ENCODE measurements at regions not wholly inside any gene's neighbourhood (a gene's known extent, or its start where the extent isn't known, plus 50 kb on each side); places are given as distances from the start of the nearest gene placed in this dataset.

DNA sequence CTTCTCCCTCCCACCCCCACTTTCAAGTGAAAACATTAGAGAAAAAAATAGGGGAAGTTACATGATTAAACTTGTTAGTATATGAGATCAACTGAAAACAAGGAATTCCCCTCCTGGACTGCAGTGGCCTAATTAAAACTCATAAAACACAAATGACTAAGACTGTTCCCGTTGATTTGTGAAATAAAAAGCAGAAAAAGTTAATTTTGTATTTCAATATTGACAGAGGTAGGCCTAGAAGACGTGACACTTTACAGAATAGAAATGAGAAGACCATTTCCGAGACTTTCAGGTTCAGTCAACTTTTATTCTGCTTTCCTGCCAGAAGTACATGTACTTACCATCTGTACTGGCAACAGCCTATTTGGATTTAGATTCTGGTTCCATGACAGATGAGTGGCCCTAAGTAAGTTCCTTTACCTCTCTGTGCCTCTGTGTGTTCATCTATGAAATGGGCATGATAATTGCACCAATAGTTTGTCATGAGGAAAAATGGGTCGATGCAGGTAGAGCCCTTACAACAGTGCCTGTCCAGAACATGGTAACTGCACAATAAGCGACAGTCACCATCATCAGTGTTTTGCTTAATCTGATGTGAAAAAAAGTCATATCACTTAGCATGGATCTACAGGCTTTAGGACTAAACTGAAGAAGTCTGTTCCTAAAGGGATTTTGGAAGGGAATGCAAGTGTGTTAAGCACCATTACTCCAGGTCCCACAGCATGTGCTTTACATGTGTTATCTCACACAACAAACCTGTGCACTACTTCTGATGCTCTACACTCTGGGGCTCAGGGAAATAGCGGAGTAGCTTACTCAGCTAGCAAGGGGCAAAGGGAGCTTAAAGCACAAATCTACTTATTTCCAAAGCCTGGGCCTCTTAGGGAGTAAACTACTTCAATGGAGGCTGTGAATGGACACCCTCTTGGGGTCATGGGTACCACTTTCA is 562.3 kb upstream of the DIPK2B start:
- no peaks in the 10 kb centered on the region for H3K27me3 ChIP-seq
- H3K27ac ChIP-seq, result peak overlapping the region; percentile 16
- H3K4me3 ChIP-seq, result no peak overlapping the region
- intact Hi-C loops (cut with DNase I), result no loop called here
- TF ChIP-seq POLR2A (IDR thresholded peaks at IDR 0.05), result no peak
- TF ChIP-seq, protein P1, sequence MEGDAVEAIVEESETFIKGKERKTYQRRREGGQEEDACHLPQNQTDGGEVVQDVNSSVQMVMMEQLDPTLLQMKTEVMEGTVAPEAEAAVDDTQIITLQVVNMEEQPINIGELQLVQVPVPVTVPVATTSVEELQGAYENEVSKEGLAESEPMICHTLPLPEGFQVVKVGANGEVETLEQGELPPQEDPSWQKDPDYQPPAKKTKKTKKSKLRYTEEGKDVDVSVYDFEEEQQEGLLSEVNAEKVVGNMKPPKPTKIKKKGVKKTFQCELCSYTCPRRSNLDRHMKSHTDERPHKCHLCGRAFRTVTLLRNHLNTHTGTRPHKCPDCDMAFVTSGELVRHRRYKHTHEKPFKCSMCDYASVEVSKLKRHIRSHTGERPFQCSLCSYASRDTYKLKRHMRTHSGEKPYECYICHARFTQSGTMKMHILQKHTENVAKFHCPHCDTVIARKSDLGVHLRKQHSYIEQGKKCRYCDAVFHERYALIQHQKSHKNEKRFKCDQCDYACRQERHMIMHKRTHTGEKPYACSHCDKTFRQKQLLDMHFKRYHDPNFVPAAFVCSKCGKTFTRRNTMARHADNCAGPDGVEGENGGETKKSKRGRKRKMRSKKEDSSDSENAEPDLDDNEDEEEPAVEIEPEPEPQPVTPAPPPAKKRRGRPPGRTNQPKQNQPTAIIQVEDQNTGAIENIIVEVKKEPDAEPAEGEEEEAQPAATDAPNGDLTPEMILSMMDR (IDR thresholded peaks at IDR 0.05), result no peak
- TF ChIP-seq POLR2AphosphoS5 (IDR thresholded peaks at IDR 0.05; ENCODE audit: insufficient read depth in 1 of 2, low read depth in 1 of 2), result no peak
- no peaks in the 10 kb centered on the region for H3K9me3 ChIP-seq
- no peaks in the 10 kb centered on the region for H3K36me3 ChIP-seq
- DNase-seq (ENCODE audit: extremely low spot score in 2 of 2), result no peak
- H3K4me1 ChIP-seq, result peaks cover 39% of the 10 kb centered on the region

DNA sequence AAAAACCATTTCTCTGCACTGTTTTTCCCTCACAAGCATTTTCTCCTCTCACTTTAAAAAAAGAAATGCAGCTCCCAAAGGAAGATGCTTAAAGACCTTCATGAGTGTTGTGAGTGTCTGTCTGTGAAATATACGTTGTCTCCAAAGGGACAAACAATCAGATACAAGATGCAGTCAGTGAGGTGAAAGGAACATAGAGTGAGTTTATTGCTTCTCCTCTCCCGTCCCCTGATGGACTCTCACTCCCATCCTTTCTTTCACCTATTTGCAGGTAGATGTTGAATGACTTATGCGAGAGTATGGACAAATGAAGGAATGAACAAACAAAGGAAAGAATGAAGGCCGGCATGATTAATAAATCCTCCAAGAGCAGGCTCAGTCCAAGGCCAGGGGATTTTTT is 561.2 kb upstream of the DIPK2B start:
- intact Hi-C loops (cut with DNase I), result no loop called here
- Histone ChIP-seq H3K4me1 (peaks cover 41% of the 10 kb centered on the region), H3K4me3 (no peak overlapping the region), H3K27me3 (no peaks in the 10 kb centered on the region), H3K9me3 (no peaks in the 10 kb centered on the region), H3K36me3 (no peaks in the 10 kb centered on the region), H3K27ac (no peak overlapping the region)
- DNase-seq (ENCODE audit: extremely low spot score in 2 of 2), result no peak
- TF ChIP-seq POLR2AphosphoS5 (IDR thresholded peaks at IDR 0.05; ENCODE audit: insufficient read depth in 1 of 2, low read depth in 1 of 2) (no peak), POLR2A (IDR thresholded peaks at IDR 0.05) (no peak)
- TF ChIP-seq, protein P1 (IDR thresholded peaks at IDR 0.05), result no peak

DNA sequence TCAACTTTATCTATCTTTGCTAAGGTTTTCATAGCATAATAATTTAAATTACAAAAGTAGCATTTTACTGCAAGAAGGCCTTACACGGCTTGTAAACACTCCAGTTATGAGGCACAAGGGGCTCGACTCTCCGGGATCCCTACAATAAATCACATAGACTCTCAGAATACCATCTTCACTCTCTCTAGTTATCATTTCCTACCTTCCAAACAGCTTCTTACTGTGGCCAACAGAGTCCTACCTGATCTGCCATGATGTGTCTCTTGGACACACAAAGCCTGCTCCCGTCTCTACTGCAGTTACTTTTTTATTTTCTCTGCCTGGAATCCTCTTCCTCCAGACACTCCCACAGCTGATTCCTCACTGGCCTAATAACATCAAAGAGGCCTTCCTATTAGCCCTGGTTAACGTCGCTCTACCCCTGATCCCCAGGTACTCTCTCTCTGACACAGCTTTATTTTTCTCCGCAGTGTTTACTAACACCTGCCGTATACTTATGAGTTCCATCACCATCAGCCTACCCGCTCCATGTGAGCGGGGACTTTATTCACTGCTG is 559.6 kb upstream of the DIPK2B start:
- no peak for TF ChIP-seq POLR2A (IDR thresholded peaks at IDR 0.05)
- TF ChIP-seq, protein P1 (IDR thresholded peaks at IDR 0.05), result no peak
- TF ChIP-seq POLR2AphosphoS5 (IDR thresholded peaks at IDR 0.05; ENCODE audit: insufficient read depth in 1 of 2, low read depth in 1 of 2), result no peak
- intact Hi-C loops (cut with DNase I), result no loop called here
- Histone ChIP-seq H3K4me3 (no peak overlapping the region), H3K9me3 (no peaks in the 10 kb centered on the region), H3K27ac (no peak overlapping the region), H3K4me1 (peaks cover 38% of the 10 kb centered on the region), H3K27me3 (no peaks in the 10 kb centered on the region), H3K36me3 (no peaks in the 10 kb centered on the region)
- no peak for DNase-seq (ENCODE audit: extremely low spot score in 2 of 2)

DNA sequence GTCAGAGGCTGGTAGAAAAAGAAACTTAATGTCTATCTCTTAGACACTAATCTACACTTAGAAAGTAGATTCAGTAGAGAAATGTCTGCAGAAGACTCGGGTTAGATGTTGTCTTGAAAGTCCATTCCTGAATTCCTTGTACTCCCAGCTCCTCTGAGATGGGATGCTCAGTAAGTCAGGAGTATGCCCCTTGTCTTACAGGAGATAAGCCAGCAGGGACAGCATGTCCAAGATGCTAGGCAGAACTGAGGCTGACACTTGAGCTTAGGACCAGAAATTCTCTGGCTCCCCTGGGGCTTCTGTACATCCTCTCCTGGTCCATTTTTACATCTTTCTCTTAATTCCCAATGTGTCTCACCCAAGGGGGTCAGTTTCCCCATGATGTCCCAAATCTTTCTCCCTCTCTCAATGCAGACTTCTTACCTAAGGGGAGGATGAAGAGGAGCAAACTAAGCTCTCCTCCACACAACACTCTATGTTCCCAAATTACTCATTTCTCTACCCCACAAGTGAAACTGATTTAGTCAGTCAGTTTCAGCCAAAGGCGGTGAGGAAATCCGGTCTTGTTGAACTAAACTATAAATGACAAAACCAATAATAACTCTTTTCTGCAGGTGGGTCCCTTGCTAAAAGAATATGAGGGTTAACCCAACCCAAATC is 558.2 kb upstream of the DIPK2B start:
- TF ChIP-seq POLR2AphosphoS5 (IDR thresholded peaks at IDR 0.05; ENCODE audit: insufficient read depth in 1 of 2, low read depth in 1 of 2) (no peak), POLR2A (IDR thresholded peaks at IDR 0.05) (no peak)
- TF ChIP-seq, protein P1 (IDR thresholded peaks at IDR 0.05), result no peak
- Histone ChIP-seq H3K36me3 (no peaks in the 10 kb centered on the region), H3K4me3 (no peak overlapping the region), H3K27ac (peak overlapping the region; percentile 16), H3K27me3 (no peaks in the 10 kb centered on the region), H3K9me3 (no peaks in the 10 kb centered on the region), H3K4me1 (peaks cover 37% of the 10 kb centered on the region)
- no peak for DNase-seq (ENCODE audit: extremely low spot score in 2 of 2)
- intact Hi-C loops (cut with DNase I), result no loop called here
